Activated CD4-positive, alpha-beta T cell treated with anti-CD3 and anti-CD28 coated beads for 4 hours (primary cell): ENCODE measurements at regions not wholly inside any gene's neighbourhood (a gene's known extent, or its start where the extent isn't known, plus 50 kb on each side); places are given as distances from the start of the nearest gene placed in this dataset.
"Not testable (repeated sequence)": the region's sequence is repeated elsewhere in the genome, so short reads cannot be mapped to it uniquely, and the experiment has no call there.

Experiments
- DNase-seq, 2 donors: peaks; one replicate each; pipeline ENCODE4 v3.0.0-alpha.2; 2020

GRCh38 chr14:71399057-71399487, 491.8 kb downstream of the PCNX1 start:
- peak; percentile 5 to 23 for DNase-seq

GRCh38 chr14:71400871-71401321, 493.6 kb downstream of the PCNX1 start:
- DNase-seq, result no peak

- not testable (repeated sequence) for DNase-seq
These were observed 495.2 kb downstream of the PCNX1 start for GRCh38 chr14:71402415-71402814.

- DNase-seq, result peak; percentile 18
These were observed 496.4 kb downstream of the PCNX1 start for GRCh38 chr14:71403656-71404055.

- DNase-seq, result no peak
These were observed 498.4 kb downstream of the PCNX1 start for GRCh38 chr14:71405676-71406075.

GRCh38 chr14:71408362-71409030, 501.2 kb downstream of the PCNX1 start:
- DNase-seq, result no peak

- DNase-seq, result no peak
These were observed 503.5 kb downstream of the PCNX1 start for GRCh38 chr14:71410578-71411284.

- no peak for DNase-seq
These were observed 504.0 kb downstream of the PCNX1 start for GRCh38 chr14:71411285-71411595.

GRCh38 chr14:71411738-71412137, 504.5 kb downstream of the PCNX1 start:
- DNase-seq, result no peak

- DNase-seq, result no peak
These were observed 507.6 kb downstream of the PCNX1 start for GRCh38 chr14:71414631-71415403.

- no peak for DNase-seq
These were observed 508.1 kb downstream of the PCNX1 start for GRCh38 chr14:71415404-71415690.

- no peak for DNase-seq
These were observed 509.1 kb downstream of the PCNX1 start for GRCh38 chr14:71416392-71416791.

- DNase-seq, result no peak
These were observed 511.4 kb downstream of the PCNX1 start for GRCh38 chr14:71418532-71419245.

GRCh38 chr14:71423481-71423880, 508.7 kb upstream of the RGS6 start:
- no peak for DNase-seq

GRCh38 chr14:71424941-71425340, 507.3 kb upstream of the RGS6 start:
- no peak for DNase-seq

- no peak for DNase-seq
These were observed 506.2 kb upstream of the RGS6 start for GRCh38 chr14:71426001-71426400.

GRCh38 chr14:71429902-71430301, 502.3 kb upstream of the RGS6 start:
- DNase-seq, result no peak

- DNase-seq, result no peak
These were observed 501.9 kb upstream of the RGS6 start for GRCh38 chr14:71430321-71430677.

GRCh38 chr14:71430678-71431376, 501.4 kb upstream of the RGS6 start:
- no peak for DNase-seq

GRCh38 chr14:71432334-71433110, 499.7 kb upstream of the RGS6 start:
- DNase-seq, result no peak

- no peak for DNase-seq
These were observed 498.9 kb upstream of the RGS6 start for GRCh38 chr14:71433303-71433702.

GRCh38 chr14:71435641-71436040, 496.6 kb upstream of the RGS6 start:
- DNase-seq, result not testable (repeated sequence)
